B cell (primary cell): ENCODE measurements at regions not wholly inside any gene's neighbourhood (a gene's known extent, or its start where the extent isn't known, plus 50 kb on each side); places are given as distances from the start of the nearest gene placed in this dataset.

Experiments used
- ATAC-seq: fragments of 200-7000 bp; cut with Tn5 transposase; one replicate; pipeline ENCODE4 v1.10.0; 2021; ENCODE audit warnings: low read depth, mild to moderate bottlenecking, moderate number of reproducible peaks, moderate library complexity
- CTCF ChIA-PET: fragments of 350-600 bp; sonication (Branson Sonifier 250); formaldehyde crosslinking; loops from one replicate; lab custom pipeline; 2021; ENCODE audit warnings: antibody characterized with exemption, inconsistent platforms; lab: Charles Lee
- POLR2A ChIA-PET: fragments of 350-600 bp; sonication (Branson Sonifier 250); formaldehyde crosslinking; loops from one replicate; lab custom pipeline; 2021; ENCODE audit warnings: antibody characterized with exemption; lab: Charles Lee
- DNase-seq: peaks from one replicate; pipeline ENCODE4 v3.0.0; 2013
- H2AFZ ChIP-seq: 2 replicates; pipeline ENCODE4 v1.6.1; 2012; ENCODE audit warnings: mild to moderate bottlenecking, low read depth, low read length; ENCODE audit not compliant: insufficient read depth, poor library complexity, severe bottlenecking
- H3K27ac ChIP-seq, 2 donors: 1 replicate in 1 of 2; 2 replicates in 1 of 2; pipeline ENCODE4 v1.5.1; 2012 to 2013; ENCODE audit warnings: low read length in 2 of 2, mild to moderate bottlenecking in 2 of 2, moderate library complexity in 1 of 2
- H3K27me3 ChIP-seq, 4 experiments: fragments of 200-600 bp in 1 of 4; sonication (generic) in 1 of 4; replicated peaks in 1 of 4; 1 replicate in 2 of 4; 2 replicates in 2 of 4; pipeline versions ENCODE4 v1.6.1 to v1.7.0; 2013 to 2016; ENCODE audit warnings: low read length in 3 of 4, mild to moderate bottlenecking in 2 of 4, mixed read lengths in 1 of 4, moderate library complexity in 1 of 4; ENCODE audit not compliant: insufficient read depth in 4 of 4, control insufficient read depth in 3 of 4; ENCODE audit errors: control extremely low read depth in 1 of 4
- H3K36me3 ChIP-seq, 2 experiments: replicated peaks in 1 of 2; 1 replicate in 1 of 2; 2 replicates in 1 of 2; pipeline versions ENCODE4 v1.6.1 to v1.7.1; 2013; ENCODE audit warnings: low read length in 1 of 2; ENCODE audit not compliant: insufficient read depth in 2 of 2, control insufficient read depth in 1 of 2; ENCODE audit errors: control extremely low read depth in 1 of 2, extremely low read depth in 1 of 2
- H3K4me1 ChIP-seq, 2 donors: fragments of 200-600 bp in 1 of 2; sonication (generic) in 1 of 2; 1 replicate in 1 of 2; 2 replicates in 1 of 2; pipeline versions ENCODE4 v1.5.1 to v1.6.1; 2013 to 2017; ENCODE audit warnings: low read length in 2 of 2; ENCODE audit not compliant: control insufficient read depth in 2 of 2, insufficient read depth in 2 of 2
- H3K4me2 ChIP-seq: replicated peaks from 2 replicates; pipeline ENCODE3; 2012; ENCODE audit warnings: mild to moderate bottlenecking, low read depth, low read length; ENCODE audit not compliant: poor library complexity, severe bottlenecking
- H3K4me3 ChIP-seq, 5 experiments: fragments of 200-600 bp in 1 of 5; sonication (generic) in 1 of 5; 1 replicate in 3 of 5; 2 replicates in 2 of 5; pipeline versions ENCODE4 v1.5.1 to v1.7.0; 2011 to 2016; ENCODE audit warnings: low read length in 4 of 5, mild to moderate bottlenecking in 4 of 5, low read depth in 2 of 5, control low read depth in 1 of 5, moderate library complexity in 1 of 5; ENCODE audit not compliant: insufficient read depth in 1 of 5; ENCODE audit errors: control extremely low read depth in 1 of 5, extremely low read depth in 1 of 5
- H3K79me2 ChIP-seq: fragments of 200-600 bp; sonication (generic); one replicate; pipeline ENCODE4 v1.6.0; 2016; ENCODE audit warnings: low read length; ENCODE audit not compliant: control insufficient read depth, insufficient read depth
- H3K9ac ChIP-seq: fragments of 200-600 bp; sonication (generic); 2 replicates; pipeline ENCODE4 v1.6.1; 2017; ENCODE audit warnings: mild to moderate bottlenecking, low read length, moderate library complexity
- H3K9me3 ChIP-seq, 3 donors: one replicate each; pipeline versions ENCODE4 v1.6.1 to v1.7.1; 2013; ENCODE audit warnings: low read length in 2 of 3; ENCODE audit not compliant: control insufficient read depth in 2 of 3, insufficient read depth in 1 of 3; ENCODE audit errors: control extremely low read depth in 1 of 3
- H4K20me1 ChIP-seq: 2 replicates; pipeline ENCODE4 v1.6.0; 2012; ENCODE audit warnings: mild to moderate bottlenecking, low read length; ENCODE audit not compliant: insufficient read depth, control insufficient read depth, poor library complexity, severe bottlenecking
- H3K27ac Mint-ChIP-seq: one replicate; pipeline ENCODE4 v1.8.0; 2021; ENCODE audit warnings: mixed read lengths
- H3K27me3 Mint-ChIP-seq: one replicate; pipeline ENCODE4 v1.8.0; 2021; ENCODE audit warnings: mixed read lengths
- H3K4me1 Mint-ChIP-seq: one replicate; pipeline ENCODE4 v1.8.0; 2021; ENCODE audit warnings: mixed read lengths
- H3K4me3 Mint-ChIP-seq: one replicate; pipeline ENCODE4 v1.8.0; 2021; ENCODE audit warnings: mixed read lengths
- H3K9me3 Mint-ChIP-seq: one replicate; pipeline ENCODE4 v1.8.0; 2022; ENCODE audit warnings: mixed read lengths; ENCODE audit not compliant: insufficient read depth
- CTCF ChIP-seq: fragments of 200-600 bp; IDR thresholded peaks from one replicate; pipeline ENCODE4 v1.8.0; 2022; ENCODE audit warnings: antibody characterized with exemption, mild to moderate bottlenecking
- EZH2 ChIP-seq: IDR thresholded peaks from 2 replicates; pipeline ENCODE4 v1.6.1; 2012; ENCODE audit warnings: borderline replicate concordance, low read depth, mild to moderate bottlenecking, moderate library complexity, low read length; ENCODE audit not compliant: insufficient read depth, poor library complexity, severe bottlenecking
- WGBS: methylation state at CpG from one replicate; pipeline ENCODE4 v1.1.5; 2013; ENCODE audit warnings: missing lambda C conversion rate; ENCODE audit not compliant: insufficient coverage; 5-methylcytosine and 5-hydroxymethylcytosine counted together
- intact Hi-C: fragments of 100-400 bp; cut with micrococcal nuclease; formaldehyde crosslinking; loops from one replicate; pipeline ENCODE4 v1.10.0; 2022

- Histone ChIP-seq H3K9ac (no peak overlapping the region), H3K79me2 (no peaks in the 10 kb centered on the region), H3K27me3 (no peaks in the 10 kb centered on the region), H3K36me3 (no peaks in the 10 kb centered on the region), H3K9me3 (no peaks in the 10 kb centered on the region), H3K4me2 (no peak overlapping the region), H3K4me3 (no peak overlapping the region), H3K27ac (no peak overlapping the region), H3K4me1 (no peaks in the 10 kb centered on the region), H2AFZ (no peak overlapping the region), H4K20me1 (no peaks in the 10 kb centered on the region)
- H3K4me1 Mint-ChIP-seq: no peaks in the 10 kb centered on the region
- 29% methylated on average over 3 of the region's 5 CpGs for WGBS
- H3K27ac Mint-ChIP-seq: no peak overlapping the region
- ChIA-PET POLR2A (no interaction called here), CTCF (no interaction called here)
- ATAC-seq: no peak
- DNase-seq: no peak
- no peak for TF ChIP-seq CTCF
- no peak for TF ChIP-seq EZH2
- intact Hi-C loops: no loop called here
- no peaks in the 10 kb centered on the region for H3K9me3 Mint-ChIP-seq
- H3K27me3 Mint-ChIP-seq: no peaks in the 10 kb centered on the region
- no peak overlapping the region for H3K4me3 Mint-ChIP-seq
Measured at GRCh38 chr12:33596814-33597213, 157.2 kb upstream of the SYT10 start.

- no peaks in the 10 kb centered on the region for H3K9me3 Mint-ChIP-seq
- Histone ChIP-seq H4K20me1 (no peaks in the 10 kb centered on the region), H3K9me3 (no peaks in the 10 kb centered on the region), H3K27ac (no peak overlapping the region), H3K36me3 (no peaks in the 10 kb centered on the region), H3K9ac (no peak overlapping the region), H3K4me1 (no peaks in the 10 kb centered on the region), H2AFZ (no peak overlapping the region), H3K4me2 (no peak overlapping the region), H3K4me3 (no peak overlapping the region), H3K27me3 (no peaks in the 10 kb centered on the region), H3K79me2 (no peaks in the 10 kb centered on the region)
- DNase-seq (no peak), ATAC-seq (no peak)
- no CpG with 5 or more reads among the region's 1 CpG for WGBS
- no peaks in the 10 kb centered on the region for H3K4me1 Mint-ChIP-seq
- intact Hi-C loops: loop anchor here (10.0 kb wide), 1 partner anchor 848 kb away; the partner anchor contains the start of gene YARS2
- ChIA-PET CTCF (no interaction called here), POLR2A (no interaction called here)
- TF ChIP-seq CTCF (no peak), EZH2 (no peak)
- no peaks in the 10 kb centered on the region for H3K27me3 Mint-ChIP-seq
- no peak overlapping the region for H3K27ac Mint-ChIP-seq
- H3K4me3 Mint-ChIP-seq: no peak overlapping the region
Measured at GRCh38 chr12:33602515-33602914, 162.9 kb upstream of the SYT10 start.
